ENCODE measurements at regions not wholly inside any gene's neighbourhood (a gene's known extent, or its start where the extent isn't known, plus 50 kb on each side); places are given as distances from the start of the nearest gene placed in this dataset.
"Not testable (repeated sequence)": the region's sequence is repeated elsewhere in the genome, so short reads cannot be mapped to it uniquely, and the experiment has no call there.

GRCh38 chr3:34109846-34110245, 311.4 kb downstream of the PDCD6IP start:
- DNase-seq (ENCODE audit: low read depth in 2 of 2) = no peak

DNA sequence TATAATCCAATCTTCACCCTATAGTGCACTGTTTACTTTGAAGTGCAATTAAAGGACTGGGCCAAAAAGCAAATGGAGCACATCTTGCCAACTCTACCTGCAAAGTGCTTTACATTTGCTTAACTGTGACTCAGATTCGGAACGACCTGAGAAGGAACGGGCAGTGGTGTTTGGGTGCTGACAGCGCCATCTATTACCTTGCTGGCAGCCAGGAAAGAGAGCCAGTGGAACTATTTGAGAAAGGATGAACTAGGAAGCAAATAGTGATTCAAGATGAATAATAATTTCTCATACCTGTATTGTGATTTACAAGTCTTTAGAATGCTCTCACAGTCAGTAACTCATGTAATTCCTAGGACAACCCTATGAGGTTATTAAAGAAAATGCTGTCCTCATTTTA, 312.9 kb downstream of the PDCD6IP start:
- DNase-seq (ENCODE audit: low read depth in 2 of 2) = no peak

- not testable (repeated sequence) for DNase-seq (ENCODE audit: low read depth in 2 of 2)
These were observed 313.8 kb downstream of the PDCD6IP start for GRCh38 chr3:34112261-34112660.

GRCh38 chr3:34131091-34131490, 332.7 kb downstream of the PDCD6IP start:
- no peak for DNase-seq (ENCODE audit: low read depth in 2 of 2)

GRCh38 chr3:34132069-34132692, 333.8 kb downstream of the PDCD6IP start:
- no peak for DNase-seq (ENCODE audit: low read depth in 2 of 2)

DNA sequence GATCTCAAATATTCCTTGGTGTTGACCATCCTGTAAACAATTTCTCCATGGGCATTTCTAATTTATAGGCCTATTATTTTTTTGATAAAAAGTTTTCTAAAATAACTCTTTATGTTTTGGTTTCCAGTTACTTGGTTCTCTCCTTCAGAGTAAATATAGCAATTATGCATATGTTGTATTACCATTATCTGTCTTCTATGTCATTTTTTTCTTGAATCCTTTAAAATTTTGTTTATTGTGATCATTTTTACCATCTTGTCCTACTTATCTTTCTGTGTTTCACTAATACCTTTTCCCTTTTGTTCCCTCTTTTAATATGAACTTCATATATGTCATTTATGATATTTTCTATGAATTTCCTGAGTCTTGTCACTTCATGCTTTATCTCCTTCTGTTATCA, 341.1 kb downstream of the PDCD6IP start:
- no peak for DNase-seq (ENCODE audit: low read depth in 2 of 2)

DNA sequence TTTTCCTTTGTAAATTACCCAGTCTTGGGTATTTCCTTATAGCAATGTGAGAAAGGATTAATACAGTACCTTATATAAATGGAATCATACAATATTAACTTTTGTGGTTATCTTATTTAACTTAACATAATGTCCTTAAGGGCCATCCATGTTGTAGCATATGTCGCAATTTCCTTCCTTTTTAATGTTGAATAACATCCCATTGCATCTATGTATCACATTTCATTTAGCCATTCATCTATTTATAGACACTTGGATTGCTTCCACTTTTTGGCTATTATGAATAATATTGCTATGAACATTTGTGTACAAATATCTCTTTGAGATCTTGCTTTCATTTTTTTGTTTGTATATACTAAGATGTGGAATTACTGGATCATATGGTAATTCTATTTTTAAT, 342.2 kb downstream of the PDCD6IP start:
- no peak for DNase-seq (ENCODE audit: low read depth in 2 of 2)

DNA sequence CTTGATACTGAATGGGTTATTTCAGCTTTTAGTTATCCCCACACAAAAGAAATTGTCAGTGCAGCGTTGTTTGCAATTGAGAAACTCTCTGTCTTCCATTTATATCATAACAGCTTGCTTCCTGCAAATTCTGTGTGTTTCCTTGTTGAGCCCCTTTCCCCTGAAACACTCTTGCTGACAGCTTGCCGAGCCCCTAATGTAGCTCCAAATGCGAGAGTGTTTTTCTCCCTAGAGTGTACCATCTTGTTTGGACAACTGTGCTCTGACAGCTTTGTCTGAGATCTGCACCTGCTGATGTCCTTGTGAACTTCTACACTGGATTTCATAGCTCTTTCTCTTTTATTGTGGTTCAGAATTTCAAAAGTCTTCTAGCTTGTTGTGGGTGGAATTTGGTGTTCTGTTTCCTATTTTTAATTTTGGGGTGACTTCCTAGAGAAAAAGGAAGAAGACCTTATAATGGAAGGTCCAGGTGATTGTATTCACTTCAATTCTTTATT, 343.5 kb downstream of the PDCD6IP start:
- DNase-seq (ENCODE audit: low read depth in 2 of 2) = no peak

GRCh38 chr3:34145796-34146195, 347.4 kb downstream of the PDCD6IP start:
- DNase-seq (ENCODE audit: low read depth in 2 of 2) = no peak

- no peak for DNase-seq (ENCODE audit: low read depth in 2 of 2)
These were observed 348.2 kb downstream of the PDCD6IP start for GRCh38 chr3:34146596-34146995.

GRCh38 chr3:34150992-34151391, 352.6 kb downstream of the PDCD6IP start:
- no peak for DNase-seq (ENCODE audit: low read depth in 2 of 2)

- no peak for DNase-seq (ENCODE audit: low read depth in 2 of 2)
These were observed 354.2 kb downstream of the PDCD6IP start for GRCh38 chr3:34152656-34153055.

DNA sequence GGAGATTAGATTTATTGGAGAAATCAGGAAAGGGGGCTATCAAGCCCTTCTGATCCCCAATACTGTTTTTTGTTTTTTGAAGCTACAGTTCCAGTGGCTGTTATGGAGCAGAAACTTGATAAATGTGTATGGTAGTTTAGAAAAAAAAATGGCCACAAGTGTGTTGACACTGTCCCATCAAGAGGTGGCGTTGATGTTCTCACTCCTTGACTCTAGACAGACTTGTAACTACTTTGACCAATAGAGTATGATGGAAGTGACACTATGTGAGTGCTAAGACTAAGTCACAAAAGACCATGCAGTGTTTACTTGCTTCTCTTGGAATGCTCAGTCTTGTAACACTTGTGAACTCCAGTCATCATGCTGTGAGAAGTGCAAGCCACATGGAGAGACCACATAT, 356.7 kb downstream of the PDCD6IP start:
- DNase-seq (ENCODE audit: low read depth in 2 of 2) = no peak

DNA sequence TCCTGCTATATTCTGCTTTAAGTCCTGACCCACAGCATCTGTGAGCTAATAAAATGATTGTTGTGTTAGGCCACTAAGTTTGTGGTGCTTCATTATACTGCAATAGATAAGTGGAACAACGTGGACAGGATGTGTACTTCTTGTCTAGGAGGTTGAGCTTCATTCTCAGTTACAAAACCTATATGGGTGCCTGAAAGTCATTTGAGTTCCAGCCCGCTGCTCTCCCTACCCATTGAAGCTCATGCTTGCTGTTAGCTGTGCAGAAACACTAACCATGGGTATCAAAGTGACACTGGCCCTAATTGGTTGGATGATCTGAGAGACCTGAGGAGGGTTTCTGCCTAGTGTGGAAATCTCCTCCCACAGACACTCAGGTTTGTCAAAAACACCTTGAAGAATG, 357.2 kb downstream of the PDCD6IP start:
- no peak for DNase-seq (ENCODE audit: low read depth in 2 of 2)

GRCh38 chr3:34157491-34157890, 359.1 kb downstream of the PDCD6IP start:
- no peak for DNase-seq (ENCODE audit: low read depth in 2 of 2)

DNA sequence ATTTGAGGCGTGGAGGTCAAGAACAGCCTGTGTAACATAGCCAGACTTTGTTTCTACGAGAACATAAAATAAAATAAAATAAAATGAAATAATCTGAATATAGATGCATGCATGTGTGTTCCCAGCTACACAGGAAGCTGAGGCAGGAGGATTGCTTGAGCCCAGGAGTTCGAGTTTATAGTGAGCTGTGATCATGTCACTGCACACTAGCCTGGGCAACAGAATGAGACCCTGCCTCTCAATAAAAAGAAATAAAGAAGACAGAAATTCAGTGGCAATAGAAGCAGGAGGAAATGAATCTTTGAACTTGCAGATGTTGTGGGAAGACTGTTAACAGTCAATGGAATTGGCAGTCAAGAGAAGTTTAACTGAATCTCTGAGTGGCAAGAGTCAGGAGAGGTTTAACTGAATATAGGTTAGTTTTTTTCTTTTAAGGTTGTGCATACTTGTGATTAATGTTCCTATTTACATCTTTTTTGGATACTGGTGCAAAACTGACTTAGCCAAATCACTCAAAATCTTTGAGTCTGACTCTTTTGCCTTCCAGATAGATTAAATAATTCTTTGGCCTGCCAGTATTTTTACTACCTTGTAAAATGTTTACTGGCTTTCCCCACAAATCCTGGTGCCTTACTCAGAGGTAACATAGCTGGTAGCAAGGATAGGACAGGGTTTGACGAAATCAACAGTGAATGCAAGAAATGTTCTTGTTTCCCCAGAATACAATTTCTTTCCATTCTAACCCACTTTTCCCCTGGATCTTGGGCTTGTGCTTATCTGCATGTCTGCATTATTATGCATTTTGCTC, 361.4 kb downstream of the PDCD6IP start:
- no peak for DNase-seq (ENCODE audit: low read depth in 2 of 2)

GRCh38 chr3:34169636-34170035, 371.2 kb downstream of the PDCD6IP start:
- not testable (repeated sequence) for DNase-seq (ENCODE audit: low read depth in 2 of 2)

DNA sequence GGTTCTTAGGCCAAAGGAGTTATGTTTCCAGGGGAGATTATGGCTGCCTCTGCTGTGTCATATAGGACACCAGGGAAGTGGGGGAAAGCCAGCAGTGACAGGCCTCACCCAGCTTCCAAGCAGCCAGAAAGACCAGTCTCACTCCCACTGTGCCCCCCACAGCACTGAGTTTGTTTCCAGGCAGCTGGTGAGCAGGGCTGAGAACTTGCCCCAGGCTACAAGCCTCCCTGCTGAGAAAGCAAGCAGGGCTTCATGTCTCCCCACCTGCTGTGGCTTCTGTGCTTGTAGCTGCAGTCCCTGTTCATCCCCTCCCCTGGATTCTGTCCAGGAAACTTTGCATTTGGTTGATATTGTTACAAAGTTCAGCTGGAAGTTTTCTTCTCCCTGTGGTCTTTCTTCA, 376.3 kb downstream of the PDCD6IP start:
- no peak for DNase-seq (ENCODE audit: low read depth in 2 of 2)

- DNase-seq (ENCODE audit: low read depth in 2 of 2) = no peak
These were observed 377.3 kb downstream of the PDCD6IP start for GRCh38 chr3:34175636-34176176.

- DNase-seq (ENCODE audit: low read depth in 2 of 2) = no peak
These were observed 378.3 kb downstream of the PDCD6IP start for GRCh38 chr3:34176723-34177122.

- DNase-seq (ENCODE audit: low read depth in 2 of 2) = no peak
These were observed 380.0 kb downstream of the PDCD6IP start for GRCh38 chr3:34178415-34178814.

- no peak for DNase-seq (ENCODE audit: low read depth in 2 of 2)
These were observed 381.3 kb downstream of the PDCD6IP start for GRCh38 chr3:34179716-34180115.

DNA sequence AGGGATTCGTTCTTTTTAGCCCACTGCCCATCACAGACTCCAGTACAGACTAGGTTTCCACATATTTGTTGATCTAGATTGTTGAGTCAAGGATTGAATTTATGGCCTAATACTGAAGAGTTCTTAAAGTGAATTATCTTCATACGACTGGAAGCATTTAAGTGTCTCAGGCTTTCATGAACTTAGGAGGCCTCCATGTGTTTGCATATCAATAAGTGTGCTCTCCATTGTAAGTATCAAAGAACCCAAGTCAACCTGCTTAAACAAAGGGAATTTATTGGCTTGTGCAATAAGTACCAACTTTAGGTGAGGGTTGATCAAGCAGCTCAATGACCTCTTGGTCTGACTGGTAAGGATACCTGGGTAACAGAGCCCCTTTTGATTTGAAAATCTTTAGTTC, 382.1 kb downstream of the PDCD6IP start:
- DNase-seq (ENCODE audit: low read depth in 2 of 2) = no peak

All from stimulated activated CD8-positive, alpha-beta memory T cell treated with anti-CD3 and anti-CD28 coated beads, Interleukin-15, amount 100 ng/mL, for 48 hours (primary cell).